GM12878 (cell line): ENCODE measurements at regions not wholly inside any gene's neighbourhood (a gene's known extent, or its start where the extent isn't known, plus 50 kb on each side); places are given as distances from the start of the nearest gene placed in this dataset.

Experiments
- ATAC-seq: fragments of 200-7000 bp; cut with Tn5 transposase; 3 replicates; pipeline ENCODE4 v1.9.1; 2020; ENCODE audit warnings: mild to moderate bottlenecking, moderate library complexity
- BruUV-seq: library from RNA; stranded (reverse); fragments of 400-500 nt; replicated peaks from 2 replicates; lab custom pipeline; 2021; lab: Mats Ljungman, UMichigan
- CTCF ChIA-PET: fragments of 300-600 bp; sonication (Branson Sonifier 250); formaldehyde crosslinking; extraction: SDS; loops from one replicate; lab custom pipeline; 2021; ENCODE audit warnings: inconsistent platforms; lab: Yijun Ruan, JAX
- POLR2A ChIA-PET: fragments of 350-600 bp; formaldehyde crosslinking; extraction: SDS; loops from one replicate; lab custom pipeline; 2021; ENCODE audit warnings: inconsistent platforms; lab: Charles Lee
- RAD21 ChIA-PET: fragments of 300-600 bp; sonication (Branson Sonifier 250); formaldehyde crosslinking; loops from one replicate; lab custom pipeline; 2023; ENCODE audit warnings: antibody characterized with exemption; ENCODE audit not compliant: unreplicated experiment; lab: Charles Lee
- SMC1A ChIA-PET: fragments of 300-600 bp; sonication (Branson Sonifier 250); formaldehyde crosslinking; loops from one replicate; lab custom pipeline; 2023; ENCODE audit not compliant: unreplicated experiment, uncharacterized antibody; lab: Charles Lee
- DNase-seq: peaks from one replicate; pipeline ENCODE4 v3.0.0-alpha.2; 2011; ENCODE audit warnings: low read depth, low spot score
- FAIRE-seq: peaks from 3 replicates; lab custom pipeline; 2011; peaks lifted over from hg19 to GRCh38; lab: Jason Lieb, UNC
- H2AFZ ChIP-seq: 2 replicates; pipeline ENCODE4 v1.6.0; 2011; ENCODE audit warnings: low read depth, low read length, control low read depth; ENCODE audit not compliant: control insufficient read depth
- H3K27ac ChIP-seq: 2 replicates; pipeline ENCODE4 v1.5.1; 2011; ENCODE audit warnings: control low read depth; ENCODE audit not compliant: control insufficient read depth, insufficient read depth
- H3K27me3 ChIP-seq, 2 experiments: replicated peaks in 1 of 2; 2 replicates each; pipeline versions ENCODE4 v1.6.0 to v1.6.1; 2011; ENCODE audit warnings: low read length in 1 of 2; ENCODE audit not compliant: control insufficient read depth in 2 of 2, insufficient read depth in 2 of 2
- H3K36me3 ChIP-seq, 2 experiments: 2 replicates each; pipeline ENCODE4 v1.5.1; 2011; ENCODE audit warnings: low read length in 1 of 2; ENCODE audit not compliant: control insufficient read depth in 2 of 2, insufficient read depth in 2 of 2
- H3K4me1 ChIP-seq: 2 replicates; pipeline ENCODE4 v1.6.1; 2011; ENCODE audit warnings: mild to moderate bottlenecking, low read length, moderate library complexity, mixed read lengths; ENCODE audit not compliant: control insufficient read depth, insufficient read depth
- H3K4me2 ChIP-seq: 2 replicates; pipeline ENCODE4 v1.6.0; 2011; ENCODE audit warnings: control low read depth; ENCODE audit not compliant: control insufficient read depth, insufficient read depth
- H3K4me3 ChIP-seq: fragments of 200-600 bp; sonication (generic); 2 replicates; pipeline ENCODE4 v1.5.1; 2016
- H3K79me2 ChIP-seq: 2 replicates; pipeline ENCODE4 v1.6.0; 2011; ENCODE audit warnings: low read length; ENCODE audit not compliant: control insufficient read depth, insufficient read depth
- H3K9ac ChIP-seq: 2 replicates; pipeline ENCODE4 v1.8.0; 2011; ENCODE audit warnings: low read length, control low read depth, mixed read lengths; ENCODE audit not compliant: control insufficient read depth, insufficient read depth
- H3K9me3 ChIP-seq: replicated peaks from 3 replicates; pipeline ENCODE4 v1.5.1; 2011; ENCODE audit warnings: mild to moderate bottlenecking, low read length; ENCODE audit not compliant: control insufficient read depth, insufficient read depth
- H4K20me1 ChIP-seq: 2 replicates; pipeline ENCODE4 v1.6.0; 2011; ENCODE audit not compliant: control insufficient read depth, insufficient read depth
- CHD1 ChIP-seq: IDR thresholded peaks from 2 replicates; pipeline ENCODE4 v1.6.1; 2012; ENCODE audit warnings: low read depth, low read length, improper control_type of control experiment
- EED ChIP-seq: sonication (generic); IDR thresholded peaks from 2 replicates; pipeline ENCODE4 v1.6.1; 2016; ENCODE audit warnings: antibody characterized with exemption, low read depth
- FOS ChIP-seq: IDR thresholded peaks from 3 replicates; pipeline ENCODE4 v1.6.1; 2011; ENCODE audit warnings: borderline replicate concordance; ENCODE audit not compliant: insufficient read length; ENCODE audit errors: extremely low read depth
- HDAC2 ChIP-seq: fragments of 200-600 bp; sonication (generic); IDR thresholded peaks from 2 replicates; pipeline ENCODE4 v1.6.1; 2017
- NFYA ChIP-seq: IDR thresholded peaks from 2 replicates; pipeline ENCODE4 v1.6.1; 2011; ENCODE audit warnings: low read depth, mild to moderate bottlenecking, low read length, improper control_type of control experiment, borderline replicate concordance
- POU2F2 ChIP-seq: IDR thresholded peaks from 3 replicates; pipeline ENCODE4 v1.6.1; 2011; ENCODE audit warnings: low read depth, mild to moderate bottlenecking, low read length, borderline replicate concordance
- SRF ChIP-seq, 2 experiments: IDR thresholded peaks; 2 replicates each; pipeline ENCODE4 v1.6.1; 2011; ENCODE audit warnings: low read depth in 2 of 2, low read length in 2 of 2, mild to moderate bottlenecking in 1 of 2, moderate library complexity in 1 of 2
- TCF12 ChIP-seq: IDR thresholded peaks from 2 replicates; pipeline ENCODE4 v1.6.1; 2011; ENCODE audit warnings: low read depth, mild to moderate bottlenecking, low read length
- ZNF24 ChIP-seq: fragments of 450-650 bp; IDR thresholded peaks from 2 replicates; pipeline ENCODE4 v1.6.1; 2017; ENCODE audit warnings: antibody characterized with exemption, mild to moderate bottlenecking
- WGBS: methylation state at CpG from one replicate; pipeline ENCODE4 v1.1.6; 2016; ENCODE audit warnings: low lambda C conversion rate; ENCODE audit not compliant: insufficient replicate concordance, insufficient coverage; ENCODE audit errors: missing lambda C conversion rate; 5-methylcytosine and 5-hydroxymethylcytosine counted together
- in situ Hi-C: fragments of 300-500 bp; cut with MboI; formaldehyde crosslinking; loops from 9 replicates; pipeline ENCODE4 v1.14.3; 2018; ENCODE audit warnings: mixed read lengths
- intact Hi-C: fragments of 100-400 bp; cut with micrococcal nuclease; formaldehyde crosslinking; loops from one replicate; pipeline ENCODE4 v1.14.2; 2022; ENCODE audit not compliant: unreplicated experiment
- TF ChIP-seq, protein P1 (sequence below): fragments of 450-650 bp; IDR thresholded peaks from 2 replicates; pipeline ENCODE4 v1.6.1; 2014; ENCODE audit warnings: mild to moderate bottlenecking
- TF ChIP-seq, protein P2 (sequence below): IDR thresholded peaks from 2 replicates; pipeline ENCODE4 v1.6.1; 2012; ENCODE audit warnings: low read depth, low read length, improper control_type of control experiment
- TF ChIP-seq, protein P3 (sequence below): fragments of 450-650 bp; IDR thresholded peaks from 2 replicates; pipeline ENCODE4 v1.6.1; 2017; ENCODE audit warnings: borderline replicate concordance
- TF ChIP-seq, protein P4 (sequence below): IDR thresholded peaks from 2 replicates; pipeline ENCODE4 v1.6.1; 2012; ENCODE audit warnings: low read depth, low read length, improper control_type of control experiment
- TF ChIP-seq, protein P5 (sequence below): fragments of 450-650 bp; IDR thresholded peaks from 2 replicates; pipeline ENCODE4 v1.6.1; 2017; ENCODE audit warnings: mild to moderate bottlenecking

DNA sequence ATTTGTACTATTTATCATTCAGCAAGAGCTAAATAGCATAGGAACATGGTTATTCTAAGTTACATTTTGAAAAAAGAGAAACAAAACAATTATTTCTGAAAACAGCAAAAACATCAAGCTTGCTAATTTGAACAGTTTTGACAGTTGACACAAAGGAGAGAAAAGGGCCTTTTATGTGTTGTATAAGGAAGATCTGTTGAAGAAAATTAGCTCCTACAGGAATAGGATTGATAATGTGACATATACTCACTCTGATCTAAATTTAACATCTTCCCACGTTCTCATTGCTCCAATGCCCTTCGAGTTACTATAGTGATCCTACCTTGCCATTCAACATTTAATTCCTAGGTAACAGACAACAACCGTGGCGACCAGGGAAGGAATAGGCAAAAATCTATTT is 61.4 kb upstream of the BTG3 start:
- ChIA-PET SMC1A (no interaction called here), RAD21 (no interaction called here), CTCF (interaction anchor here (1.0 to 3.7 kb wide), 3 partner anchors 15 to 251 kb away, joined by 4 to 25 read pairs (median 13); no protein-coding TSS in a partner anchor), POLR2A (no interaction called here)
- Histone ChIP-seq H3K36me3 (no peaks in the 10 kb centered on the region), H3K4me1 (no peaks in the 10 kb centered on the region), H3K27me3 (no peaks in the 10 kb centered on the region; a peak in 1 of 4 replicates), H3K9me3 (no peaks in the 10 kb centered on the region), H3K9ac (no peak overlapping the region), H3K79me2 (no peaks in the 10 kb centered on the region), H4K20me1 (no peaks in the 10 kb centered on the region), H3K4me2 (no peak overlapping the region), H3K27ac (no peak overlapping the region), H3K4me3 (no peak overlapping the region), H2AFZ (no peak overlapping the region)
- no peak for ATAC-seq
- BruUV-seq: no TSS peak
- 1% methylated on average over 4 of the region's 4 CpGs for WGBS
- TF ChIP-seq, protein P1, sequence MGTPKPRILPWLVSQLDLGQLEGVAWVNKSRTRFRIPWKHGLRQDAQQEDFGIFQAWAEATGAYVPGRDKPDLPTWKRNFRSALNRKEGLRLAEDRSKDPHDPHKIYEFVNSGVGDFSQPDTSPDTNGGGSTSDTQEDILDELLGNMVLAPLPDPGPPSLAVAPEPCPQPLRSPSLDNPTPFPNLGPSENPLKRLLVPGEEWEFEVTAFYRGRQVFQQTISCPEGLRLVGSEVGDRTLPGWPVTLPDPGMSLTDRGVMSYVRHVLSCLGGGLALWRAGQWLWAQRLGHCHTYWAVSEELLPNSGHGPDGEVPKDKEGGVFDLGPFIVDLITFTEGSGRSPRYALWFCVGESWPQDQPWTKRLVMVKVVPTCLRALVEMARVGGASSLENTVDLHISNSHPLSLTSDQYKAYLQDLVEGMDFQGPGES: no peak
- TF ChIP-seq, protein P2, sequence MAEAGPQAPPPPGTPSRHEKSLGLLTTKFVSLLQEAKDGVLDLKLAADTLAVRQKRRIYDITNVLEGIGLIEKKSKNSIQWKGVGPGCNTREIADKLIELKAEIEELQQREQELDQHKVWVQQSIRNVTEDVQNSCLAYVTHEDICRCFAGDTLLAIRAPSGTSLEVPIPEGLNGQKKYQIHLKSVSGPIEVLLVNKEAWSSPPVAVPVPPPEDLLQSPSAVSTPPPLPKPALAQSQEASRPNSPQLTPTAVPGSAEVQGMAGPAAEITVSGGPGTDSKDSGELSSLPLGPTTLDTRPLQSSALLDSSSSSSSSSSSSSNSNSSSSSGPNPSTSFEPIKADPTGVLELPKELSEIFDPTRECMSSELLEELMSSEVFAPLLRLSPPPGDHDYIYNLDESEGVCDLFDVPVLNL: no peak
- TF ChIP-seq, protein P3, sequence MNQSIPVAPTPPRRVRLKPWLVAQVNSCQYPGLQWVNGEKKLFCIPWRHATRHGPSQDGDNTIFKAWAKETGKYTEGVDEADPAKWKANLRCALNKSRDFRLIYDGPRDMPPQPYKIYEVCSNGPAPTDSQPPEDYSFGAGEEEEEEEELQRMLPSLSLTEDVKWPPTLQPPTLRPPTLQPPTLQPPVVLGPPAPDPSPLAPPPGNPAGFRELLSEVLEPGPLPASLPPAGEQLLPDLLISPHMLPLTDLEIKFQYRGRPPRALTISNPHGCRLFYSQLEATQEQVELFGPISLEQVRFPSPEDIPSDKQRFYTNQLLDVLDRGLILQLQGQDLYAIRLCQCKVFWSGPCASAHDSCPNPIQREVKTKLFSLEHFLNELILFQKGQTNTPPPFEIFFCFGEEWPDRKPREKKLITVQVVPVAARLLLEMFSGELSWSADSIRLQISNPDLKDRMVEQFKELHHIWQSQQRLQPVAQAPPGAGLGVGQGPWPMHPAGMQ: no peak
- TF ChIP-seq ZNF24 (no peak), CHD1 (no peak), HDAC2 (no peak), NFYA (no peak), FOS (no peak), TCF12 (no peak), EED (no peak), SRF (IDR thresholded peaks at IDR 0.05; ENCODE audit: low read depth in 2 of 2, low read length in 2 of 2) (no peak), POU2F2 (no peak)
- TF ChIP-seq, protein P4, sequence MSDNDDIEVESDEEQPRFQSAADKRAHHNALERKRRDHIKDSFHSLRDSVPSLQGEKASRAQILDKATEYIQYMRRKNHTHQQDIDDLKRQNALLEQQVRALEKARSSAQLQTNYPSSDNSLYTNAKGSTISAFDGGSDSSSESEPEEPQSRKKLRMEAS: no peak
- TF ChIP-seq, protein P5, sequence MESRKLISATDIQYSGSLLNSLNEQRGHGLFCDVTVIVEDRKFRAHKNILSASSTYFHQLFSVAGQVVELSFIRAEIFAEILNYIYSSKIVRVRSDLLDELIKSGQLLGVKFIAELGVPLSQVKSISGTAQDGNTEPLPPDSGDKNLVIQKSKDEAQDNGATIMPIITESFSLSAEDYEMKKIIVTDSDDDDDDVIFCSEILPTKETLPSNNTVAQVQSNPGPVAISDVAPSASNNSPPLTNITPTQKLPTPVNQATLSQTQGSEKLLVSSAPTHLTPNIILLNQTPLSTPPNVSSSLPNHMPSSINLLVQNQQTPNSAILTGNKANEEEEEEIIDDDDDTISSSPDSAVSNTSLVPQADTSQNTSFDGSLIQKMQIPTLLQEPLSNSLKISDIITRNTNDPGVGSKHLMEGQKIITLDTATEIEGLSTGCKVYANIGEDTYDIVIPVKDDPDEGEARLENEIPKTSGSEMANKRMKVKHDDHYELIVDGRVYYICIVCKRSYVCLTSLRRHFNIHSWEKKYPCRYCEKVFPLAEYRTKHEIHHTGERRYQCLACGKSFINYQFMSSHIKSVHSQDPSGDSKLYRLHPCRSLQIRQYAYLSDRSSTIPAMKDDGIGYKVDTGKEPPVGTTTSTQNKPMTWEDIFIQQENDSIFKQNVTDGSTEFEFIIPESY: no peak
- no peak for FAIRE-seq
- intact Hi-C loops: no loop called here
- in situ Hi-C loops: no loop called here
- no peak for DNase-seq
